ENCODE measurements at regions not wholly inside any gene's neighbourhood (a gene's known extent, or its start where the extent isn't known, plus 50 kb on each side); places are given as distances from the start of the nearest gene placed in this dataset.
A peak's percentile ranks its signal among the peaks of the same experiment; 100 is the strongest.

DNA sequence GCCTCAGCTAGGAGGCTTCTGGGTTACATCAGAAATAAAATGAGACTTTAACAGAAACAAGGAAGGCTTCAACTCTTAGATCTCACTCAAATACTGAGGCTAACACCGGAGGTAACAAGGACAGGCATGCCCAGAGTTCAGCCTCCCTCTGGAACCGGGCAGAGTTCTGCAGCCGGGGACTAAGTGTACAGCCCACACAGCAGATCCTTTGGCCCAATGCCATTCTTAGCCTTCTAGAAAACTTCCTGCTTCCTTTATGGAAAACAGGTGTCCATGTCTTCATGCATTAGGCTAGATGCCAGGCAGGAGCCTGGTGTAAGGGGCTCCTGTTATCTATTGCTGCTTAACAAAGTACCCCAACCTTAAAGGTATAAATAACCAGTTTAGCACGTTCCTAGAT, 369.7 kb downstream of the BCOR start (continued):
- no peak for TF ChIP-seq GATAD2A (IDR thresholded peaks at IDR 0.05)

GRCh38 chrX:39728852-39729598, 368.7 kb downstream of the BCOR start:
- H3K4me2 ChIP-seq (ENCODE audit: insufficient read depth, low read length), result no peak overlapping the region
- intact Hi-C loops (cut with micrococcal nuclease) (no loop called here), in situ Hi-C loops (cut with MboI) (no loop called here)
- H3K4me1 ChIP-seq (replicated peaks in 1 of 2; ENCODE audit: control insufficient read depth in 2 of 2, insufficient read depth in 2 of 2, low read length in 2 of 2), result peaks cover 8 to 9% of the 10 kb centered on the region in 2 experiments; a peak in 4 of 5 replicates
- ATAC-seq (no peak), FAIRE-seq (no peak), DNase-seq (ENCODE audit: extremely low read depth in 1 of 4, low spot score in 3 of 4) (no peak)
- BruUV-seq (replicated peaks), result no TSS peak
- H3K27ac ChIP-seq (ENCODE audit: extremely low read depth, low read depth, low read length), result no peak overlapping the region
- no peaks in the 10 kb centered on the region for H3K9me3 ChIP-seq (replicated peaks; ENCODE audit: control insufficient read depth, insufficient read depth, low read depth, low read length)
- no peaks in the 10 kb centered on the region for H3K36me3 ChIP-seq (ENCODE audit: control insufficient read depth, insufficient read depth, low read length)
- ChIA-PET POLR2A (interaction anchor here (0.6 kb wide), 1 partner anchor 237 kb away, joined by 3 read pairs; no protein-coding TSS in a partner anchor), CTCF (ENCODE audit: low intra/inter-chr PET ratio) (no interaction called here)
- no peak overlapping the region for H2AFZ ChIP-seq (ENCODE audit: low read depth, low read length)
- TF ChIP-seq YY1 (IDR thresholded peaks at IDR 0.05; ENCODE audit: borderline replicate concordance in 1 of 3, control insufficient read depth in 1 of 3, extremely low read depth in 1 of 3, insufficient read depth in 3 of 3, insufficient read length in 1 of 3, insufficient replicate concordance in 2 of 3, low read depth in 1 of 3, low read length in 2 of 3) (peak in 2 of 3 experiments; percentile 12 to 73), EWSR1 (IDR thresholded peaks at IDR 0.05; ENCODE audit: borderline replicate concordance, low read depth, partially characterized antibody) (no peak), SPI1 (IDR thresholded peaks at IDR 0.05; ENCODE audit: borderline replicate concordance, low read depth, low read length) (peak; percentile 33; the same call in 1 of the 2 replicates)
- no peak overlapping the region for H3K9ac ChIP-seq (ENCODE audit: insufficient read depth in 1 of 2, low read depth in 2 of 2, low read length in 2 of 2)
- H3K79me2 ChIP-seq (ENCODE audit: control insufficient read depth, insufficient read depth, low read length), result no peaks in the 10 kb centered on the region
- H3K27me3 ChIP-seq (ENCODE audit: control insufficient read depth in 2 of 2, insufficient read depth in 2 of 2, low read length in 2 of 2), result no peaks in the 10 kb centered on the region
- H3K4me3 ChIP-seq, result no peak overlapping the region
- no peaks in the 10 kb centered on the region for H4K20me1 ChIP-seq (replicated peaks; ENCODE audit: control insufficient read depth, insufficient read depth, low read length)
- WGBS (ENCODE audit: insufficient coverage, low coverage, missing lambda C conversion rate), result 58% methylated on average over 4 of the region's 6 CpGs
- H3K9me1 ChIP-seq (ENCODE audit: control insufficient read depth, insufficient read depth, low read length), result no peaks in the 10 kb centered on the region
